ENCODE measurements at regions not wholly inside any gene's neighbourhood (a gene's known extent, or its start where the extent isn't known, plus 50 kb on each side); places are given as distances from the start of the nearest gene placed in this dataset.

- Mint-ChIP-seq H3K4me3 (ENCODE audit: unreplicated experiment) (no peak overlapping the region), H3K27ac (ENCODE audit: unreplicated experiment) (no peak overlapping the region), H3K9me3 (ENCODE audit: unreplicated experiment) (no peaks in the 10 kb centered on the region), H3K27me3 (ENCODE audit: unreplicated experiment) (no peaks in the 10 kb centered on the region), H3K36me3 (ENCODE audit: unreplicated experiment) (no peaks in the 10 kb centered on the region), H3K4me1 (ENCODE audit: low read depth, unreplicated experiment) (no peaks in the 10 kb centered on the region)
- DNase-seq = no peak
- TF ChIP-seq CTCF (IDR thresholded peaks at IDR 0.05; ENCODE audit: partially characterized antibody, unreplicated experiment) = no peak
Measured at GRCh38 chr1:56050911-56051310, 528.5 kb downstream of the PLPP3 start.

- no peaks in the 10 kb centered on the region for H3K9me3 Mint-ChIP-seq (ENCODE audit: unreplicated experiment)
- TF ChIP-seq CTCF (IDR thresholded peaks at IDR 0.05; ENCODE audit: partially characterized antibody, unreplicated experiment) = no peak
- no peaks in the 10 kb centered on the region for H3K4me1 Mint-ChIP-seq (ENCODE audit: low read depth, unreplicated experiment)
- no peak for DNase-seq
- H3K36me3 Mint-ChIP-seq (ENCODE audit: unreplicated experiment) = no peaks in the 10 kb centered on the region
- no peaks in the 10 kb centered on the region for H3K27me3 Mint-ChIP-seq (ENCODE audit: unreplicated experiment)
- no peak overlapping the region for H3K27ac Mint-ChIP-seq (ENCODE audit: unreplicated experiment)
- H3K4me3 Mint-ChIP-seq (ENCODE audit: unreplicated experiment) = no peak overlapping the region
Measured at GRCh38 chr1:56045477-56045876, 533.9 kb downstream of the PLPP3 start.

GRCh38 chr1:56045062-56045461 lies 534.3 kb downstream of the PLPP3 start:
- Mint-ChIP-seq H3K36me3 (ENCODE audit: unreplicated experiment) (no peaks in the 10 kb centered on the region), H3K27ac (ENCODE audit: unreplicated experiment) (no peak overlapping the region)

GRCh38 chr1:56036479-56036878 lies 542.9 kb downstream of the PLPP3 start:
- no peak overlapping the region for H3K27ac Mint-ChIP-seq (ENCODE audit: unreplicated experiment)
- H3K4me3 Mint-ChIP-seq (ENCODE audit: unreplicated experiment) = no peak overlapping the region
- peaks cover 7% of the 10 kb centered on the region for H3K4me1 Mint-ChIP-seq (ENCODE audit: low read depth, unreplicated experiment)
- TF ChIP-seq CTCF (IDR thresholded peaks at IDR 0.05; ENCODE audit: partially characterized antibody, unreplicated experiment) = no peak
- H3K36me3 Mint-ChIP-seq (ENCODE audit: unreplicated experiment) = peaks cover 4% of the 10 kb centered on the region
- no peaks in the 10 kb centered on the region for H3K27me3 Mint-ChIP-seq (ENCODE audit: unreplicated experiment)
- no peak for DNase-seq
- H3K9me3 Mint-ChIP-seq (ENCODE audit: unreplicated experiment) = no peaks in the 10 kb centered on the region

More at GRCh38 chr1:56045062-56045461, 534.3 kb downstream of the PLPP3 start:
- H3K4me1 Mint-ChIP-seq (ENCODE audit: low read depth, unreplicated experiment) = no peaks in the 10 kb centered on the region
- TF ChIP-seq CTCF (IDR thresholded peaks at IDR 0.05; ENCODE audit: partially characterized antibody, unreplicated experiment) = no peak
- H3K4me3 Mint-ChIP-seq (ENCODE audit: unreplicated experiment) = no peak overlapping the region
- DNase-seq = no peak
- H3K27me3 Mint-ChIP-seq (ENCODE audit: unreplicated experiment) = no peaks in the 10 kb centered on the region
- no peaks in the 10 kb centered on the region for H3K9me3 Mint-ChIP-seq (ENCODE audit: unreplicated experiment)

- H3K27ac Mint-ChIP-seq (ENCODE audit: unreplicated experiment) = no peak overlapping the region
- H3K4me1 Mint-ChIP-seq (ENCODE audit: low read depth, unreplicated experiment) = peaks cover 7% of the 10 kb centered on the region
- H3K9me3 Mint-ChIP-seq (ENCODE audit: unreplicated experiment) = no peaks in the 10 kb centered on the region
- H3K36me3 Mint-ChIP-seq (ENCODE audit: unreplicated experiment) = peaks cover 4% of the 10 kb centered on the region
- no peak for TF ChIP-seq CTCF (IDR thresholded peaks at IDR 0.05; ENCODE audit: partially characterized antibody, unreplicated experiment)
- no peak overlapping the region for H3K4me3 Mint-ChIP-seq (ENCODE audit: unreplicated experiment)
- DNase-seq = no peak
- H3K27me3 Mint-ChIP-seq (ENCODE audit: unreplicated experiment) = no peaks in the 10 kb centered on the region
Measured at GRCh38 chr1:56034847-56035481, 544.4 kb downstream of the PLPP3 start.

All from glutamatergic neuron (in vitro differentiated cells).